HepG2 (cell line): ENCODE measurements at regions not wholly inside any gene's neighbourhood (a gene's known extent, or its start where the extent isn't known, plus 50 kb on each side); places are given as distances from the start of the nearest gene placed in this dataset.

Experiments
- ATAC-seq: fragments of 200-7000 bp; cut with Tn5 transposase; 3 replicates; pipeline ENCODE4 v1.9.1; 2020; ENCODE audit warnings: mild to moderate bottlenecking, moderate library complexity
- BruUV-seq: library from RNA; stranded (reverse); fragments of 400-500 nt; replicated peaks from 2 replicates; lab custom pipeline; 2021; lab: Mats Ljungman, UMichigan
- CTCF ChIA-PET: fragments of 300-600 bp; formaldehyde crosslinking; extraction: SDS; loops from one replicate; lab custom pipeline; 2021; ENCODE audit warnings: low total read pairs, inconsistent platforms, low intra/inter-chr PET ratio; lab: Yijun Ruan, JAX
- POLR2A ChIA-PET: fragments of 350-600 bp; sonication (Branson Sonifier 250); formaldehyde crosslinking; loops from one replicate; lab custom pipeline; 2020; ENCODE audit warnings: antibody characterized with exemption, inconsistent platforms; lab: Yijun Ruan, JAX
- DNase-seq: peaks from one replicate; pipeline ENCODE4 v3.0.0-alpha.2; 2015; ENCODE audit warnings: low spot score
- FAIRE-seq: peaks from 3 replicates; lab custom pipeline; 2011; peaks lifted over from hg19 to GRCh38; lab: Jason Lieb, UNC
- H2AFZ ChIP-seq: one replicate; pipeline ENCODE4 v1.6.1; 2011; ENCODE audit warnings: low read length, inconsistent platforms
- H3K27ac ChIP-seq: fragments of 300-600 bp; 3 replicates; pipeline ENCODE4 v1.8.0; 2011; ENCODE audit warnings: mixed run types, mild to moderate bottlenecking, mixed read lengths, low read length, inconsistent platforms; ENCODE audit not compliant: insufficient read depth; ENCODE audit errors: extremely low read length
- H3K27me3 ChIP-seq, 2 experiments: fragments of 200-600 bp in 1 of 2; 2 replicates in 1 of 2; 3 replicates in 1 of 2; pipeline versions ENCODE4 v1.6.0 to v1.8.0; 2011; ENCODE audit warnings: low read length in 2 of 2, mild to moderate bottlenecking in 2 of 2, moderate library complexity in 2 of 2, inconsistent platforms in 1 of 2; ENCODE audit not compliant: insufficient read depth in 2 of 2, control insufficient read depth in 1 of 2
- H3K36me3 ChIP-seq, 2 experiments: fragments of 200-600 bp in 1 of 2; replicated peaks in 1 of 2; 2 replicates in 1 of 2; 3 replicates in 1 of 2; pipeline versions ENCODE4 v1.5.1 to v1.8.0; 2011; ENCODE audit warnings: low read length in 2 of 2, inconsistent platforms in 1 of 2; ENCODE audit not compliant: insufficient read depth in 2 of 2, control insufficient read depth in 1 of 2
- H3K4me1 ChIP-seq: 2 replicates; pipeline ENCODE4 v1.5.1; 2012; ENCODE audit warnings: low read length, inconsistent platforms; ENCODE audit not compliant: insufficient read depth
- H3K4me2 ChIP-seq: 2 replicates; pipeline ENCODE4 v1.6.0; 2011; ENCODE audit warnings: low read depth, low read length, inconsistent platforms
- H3K4me3 ChIP-seq, 3 experiments: fragments of 200-600 bp in 1 of 3; sonication (generic), shearing (Covaris generic) in 1 of 3; replicated peaks in 1 of 3; 2 replicates each; pipeline ENCODE4 v1.5.1; 2011 to 2016; ENCODE audit warnings: low read length in 3 of 3, inconsistent platforms in 2 of 3, low read depth in 2 of 3, mild to moderate bottlenecking in 2 of 3, control low read depth in 1 of 3, mixed read lengths in 1 of 3; ENCODE audit not compliant: insufficient read depth in 1 of 3
- H3K79me2 ChIP-seq: one replicate; pipeline ENCODE4 v1.6.1; 2011; ENCODE audit warnings: low read length, inconsistent platforms; ENCODE audit not compliant: insufficient read depth
- H3K9ac ChIP-seq: 2 replicates; pipeline ENCODE4 v1.6.0; 2011; ENCODE audit warnings: mild to moderate bottlenecking, low read depth, low read length, inconsistent platforms; ENCODE audit not compliant: insufficient read depth
- H3K9me3 ChIP-seq: 2 replicates; pipeline ENCODE4 v1.5.1; 2012; ENCODE audit warnings: mild to moderate bottlenecking, low read length
- H4K20me1 ChIP-seq: 2 replicates; pipeline ENCODE4 v1.6.0; 2011; ENCODE audit warnings: inconsistent platforms, mild to moderate bottlenecking, low read length, moderate library complexity; ENCODE audit not compliant: insufficient read depth
- GATA4 ChIP-seq: sonication (generic); IDR thresholded peaks from 2 replicates; pipeline ENCODE4 v1.6.1; 2016; ENCODE audit warnings: antibody characterized with exemption, low read depth, borderline replicate concordance
- MEIS1 ChIP-seq: sonication (generic); formaldehyde crosslinking; IDR thresholded peaks from 2 replicates; pipeline ENCODE4 v1.9.0; 2021; ENCODE audit warnings: mild to moderate bottlenecking, missing genetic modification reagents, moderate library complexity, borderline replicate concordance
- SOX13 ChIP-seq, 3 experiments: fragments of 450-650 bp in 1 of 3; sonication (generic) in 1 of 3; formaldehyde crosslinking in 1 of 3; IDR thresholded peaks in 2 of 3; conservative IDR thresholded peaks in 1 of 3; 2 replicates each; pipeline versions ENCODE4 v1.5.0 to v1.6.1; 2016 to 2020; ENCODE audit warnings: antibody characterized with exemption in 1 of 3, mild to moderate bottlenecking in 1 of 3, missing compliant biosample characterization in 1 of 3, missing genetic modification reagents in 1 of 3, moderate library complexity in 1 of 3
- ZNF350 ChIP-seq: sonication (generic); formaldehyde crosslinking; IDR thresholded peaks from 2 replicates; pipeline ENCODE4 v1.4.0; 2020; ENCODE audit warnings: mild to moderate bottlenecking, low read depth, missing genetic modification reagents, borderline replicate concordance
- WGBS: methylation state at CpG from one replicate; pipeline ENCODE4 v1.1.6; 2017; ENCODE audit warnings: low lambda C conversion rate; 5-methylcytosine and 5-hydroxymethylcytosine counted together
- in situ Hi-C: cut with HindIII; loops from 2 replicates; pipeline ENCODE4 v1.10.0; 2017; ENCODE audit warnings: low pct_unique_long_range_greater_than_20kb; ENCODE audit not compliant: extremely low pct_ligation_motif_present
- intact Hi-C: fragments of 100-400 bp; cut with micrococcal nuclease; formaldehyde crosslinking; loops from one replicate; pipeline ENCODE4 v1.10.0; 2022; ENCODE audit not compliant: unreplicated experiment
- TF ChIP-seq, protein P1 (sequence below): sonication (generic); formaldehyde crosslinking; IDR thresholded peaks from 2 replicates; pipeline ENCODE4 v1.4.0; 2020; ENCODE audit warnings: missing genetic modification reagents

GRCh38 chr2:37489041-37489456 lies 144.6 kb downstream of the QPCT start:
- no peak for ATAC-seq
- no peak overlapping the region for H2AFZ ChIP-seq
- no peak overlapping the region for H3K27ac ChIP-seq
- no peak overlapping the region for H3K4me3 ChIP-seq
- H3K79me2 ChIP-seq: no peaks in the 10 kb centered on the region
- CTCF ChIA-PET: no interaction called here
- DNase-seq: no peak
- no peak overlapping the region for H3K9ac ChIP-seq
- no peak overlapping the region for H3K4me2 ChIP-seq
- POLR2A ChIA-PET: no interaction called here
- in situ Hi-C loops (no loop called here), intact Hi-C loops (no loop called here)
- no peak for FAIRE-seq
- H3K36me3 ChIP-seq: no peaks in the 10 kb centered on the region
- H3K9me3 ChIP-seq: no peaks in the 10 kb centered on the region
- H4K20me1 ChIP-seq: no peaks in the 10 kb centered on the region
- TF ChIP-seq GATA4 (no peak), MEIS1 (CRISPR knock-in tag) (no peak), ZNF350 (CRISPR knock-in tag) (no peak)
- TF ChIP-seq, protein P1, sequence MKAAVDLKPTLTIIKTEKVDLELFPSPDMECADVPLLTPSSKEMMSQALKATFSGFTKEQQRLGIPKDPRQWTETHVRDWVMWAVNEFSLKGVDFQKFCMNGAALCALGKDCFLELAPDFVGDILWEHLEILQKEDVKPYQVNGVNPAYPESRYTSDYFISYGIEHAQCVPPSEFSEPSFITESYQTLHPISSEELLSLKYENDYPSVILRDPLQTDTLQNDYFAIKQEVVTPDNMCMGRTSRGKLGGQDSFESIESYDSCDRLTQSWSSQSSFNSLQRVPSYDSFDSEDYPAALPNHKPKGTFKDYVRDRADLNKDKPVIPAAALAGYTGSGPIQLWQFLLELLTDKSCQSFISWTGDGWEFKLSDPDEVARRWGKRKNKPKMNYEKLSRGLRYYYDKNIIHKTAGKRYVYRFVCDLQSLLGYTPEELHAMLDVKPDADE (CRISPR knock-in tag): no peak
- H3K27me3 ChIP-seq: no peaks in the 10 kb centered on the region; a peak in 2 of 5 replicates
- no TSS peak for BruUV-seq
- H3K4me1 ChIP-seq: no peaks in the 10 kb centered on the region
- 35% methylated on average over 6 of the region's 6 CpGs for WGBS

DNA sequence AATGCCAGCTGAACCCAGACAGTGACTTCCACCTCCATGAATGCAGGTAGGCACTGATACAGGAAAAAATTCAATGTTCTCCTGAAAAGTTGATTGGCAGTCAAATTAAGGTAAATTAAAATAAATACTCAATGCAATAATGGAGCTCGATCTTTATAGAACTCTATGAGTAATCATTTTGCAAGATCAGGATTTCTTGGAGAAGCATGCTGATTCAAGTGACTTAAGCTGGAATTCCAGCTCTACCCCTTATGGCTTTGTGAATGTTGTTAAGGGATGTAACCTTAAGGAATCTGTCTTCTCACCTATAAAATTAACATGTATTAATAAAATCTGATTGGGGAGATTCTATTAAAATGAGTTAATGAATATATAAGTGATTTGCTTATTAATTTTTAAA lies 145.1 kb downstream of the QPCT start:
- H3K79me2 ChIP-seq: no peaks in the 10 kb centered on the region
- H3K27ac ChIP-seq: no peak overlapping the region
- ChIA-PET CTCF (no interaction called here), POLR2A (no interaction called here)
- no peaks in the 10 kb centered on the region; a peak in 1 of 5 replicates for H3K27me3 ChIP-seq
- intact Hi-C loops: no loop called here
- no peak overlapping the region for H2AFZ ChIP-seq
- FAIRE-seq (no peak), DNase-seq (no peak), ATAC-seq (no peak)
- no peaks in the 10 kb centered on the region for H3K36me3 ChIP-seq
- no peaks in the 10 kb centered on the region for H3K4me1 ChIP-seq
- no peaks in the 10 kb centered on the region for H3K9me3 ChIP-seq
- H3K4me2 ChIP-seq: no peak overlapping the region
- no peaks in the 10 kb centered on the region for H4K20me1 ChIP-seq
- 0% methylated on average over 1 of the region's 1 CpG for WGBS
- TF ChIP-seq SOX13 (IDR thresholded peaks at IDR 0.05): no peak
- no peak for TF ChIP-seq SOX13 (CRISPR knock-in tag; conservative IDR thresholded peaks at IDR 0.05 in 1 of 2, IDR thresholded peaks at IDR 0.05 in 1 of 2)
- TF ChIP-seq, all 625 proteins: peak for 0
- no peak overlapping the region for H3K4me3 ChIP-seq
- in situ Hi-C loops: no loop called here
- H3K9ac ChIP-seq: no peak overlapping the region
- no TSS peak for BruUV-seq
